Astrocyte (in vitro differentiated cells and primary cell): ENCODE measurements at regions not wholly inside any gene's neighbourhood (a gene's known extent, or its start where the extent isn't known, plus 50 kb on each side); places are given as distances from the start of the nearest gene placed in this dataset.
"Not testable (repeated sequence)": the region's sequence is repeated elsewhere in the genome, so short reads cannot be mapped to it uniquely, and the experiment has no call there.

ENCODE experiments used
- EZH2 ChIP-seq: IDR thresholded peaks from 2 replicates; pipeline ENCODE4 v1.6.1; 2012; ENCODE audit warnings: mild to moderate bottlenecking, low read length, inconsistent platforms; ENCODE audit not compliant: insufficient read depth
- TF ChIP-seq, protein P1 (sequence below): IDR thresholded peaks from 2 replicates; pipeline ENCODE4 v1.5.1; 2011; ENCODE audit warnings: low read depth, mild to moderate bottlenecking, inconsistent platforms, low read length, moderate library complexity; ENCODE audit not compliant: insufficient read depth

DNA sequence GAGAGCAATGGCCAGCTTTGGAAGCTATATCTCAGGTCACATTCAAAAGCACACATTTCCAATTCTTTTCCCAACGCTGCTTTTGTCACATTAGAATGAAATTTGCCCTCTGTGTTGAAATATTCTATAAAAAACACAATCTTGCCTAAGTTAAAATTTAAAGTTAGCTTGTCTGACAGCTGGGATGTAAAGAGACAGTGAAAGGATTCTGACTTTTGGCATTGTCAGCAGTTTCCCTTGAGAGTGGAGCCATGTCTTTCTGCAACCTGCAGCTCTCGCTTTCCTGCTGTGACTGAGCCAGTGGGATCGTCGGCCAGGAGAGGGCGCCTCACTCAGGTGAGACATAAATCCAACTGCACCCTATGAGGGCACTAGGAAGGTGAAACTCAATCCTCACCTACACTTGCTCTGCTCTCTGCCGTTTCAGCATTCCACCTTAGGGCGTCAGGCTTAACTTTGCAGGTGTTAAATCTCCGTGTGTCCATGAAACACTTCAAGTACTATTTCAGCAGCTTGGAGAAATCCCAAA is 537.9 kb downstream of the TUBA3C start:
- TF ChIP-seq, protein P1, sequence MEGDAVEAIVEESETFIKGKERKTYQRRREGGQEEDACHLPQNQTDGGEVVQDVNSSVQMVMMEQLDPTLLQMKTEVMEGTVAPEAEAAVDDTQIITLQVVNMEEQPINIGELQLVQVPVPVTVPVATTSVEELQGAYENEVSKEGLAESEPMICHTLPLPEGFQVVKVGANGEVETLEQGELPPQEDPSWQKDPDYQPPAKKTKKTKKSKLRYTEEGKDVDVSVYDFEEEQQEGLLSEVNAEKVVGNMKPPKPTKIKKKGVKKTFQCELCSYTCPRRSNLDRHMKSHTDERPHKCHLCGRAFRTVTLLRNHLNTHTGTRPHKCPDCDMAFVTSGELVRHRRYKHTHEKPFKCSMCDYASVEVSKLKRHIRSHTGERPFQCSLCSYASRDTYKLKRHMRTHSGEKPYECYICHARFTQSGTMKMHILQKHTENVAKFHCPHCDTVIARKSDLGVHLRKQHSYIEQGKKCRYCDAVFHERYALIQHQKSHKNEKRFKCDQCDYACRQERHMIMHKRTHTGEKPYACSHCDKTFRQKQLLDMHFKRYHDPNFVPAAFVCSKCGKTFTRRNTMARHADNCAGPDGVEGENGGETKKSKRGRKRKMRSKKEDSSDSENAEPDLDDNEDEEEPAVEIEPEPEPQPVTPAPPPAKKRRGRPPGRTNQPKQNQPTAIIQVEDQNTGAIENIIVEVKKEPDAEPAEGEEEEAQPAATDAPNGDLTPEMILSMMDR: not testable (repeated sequence)
- not testable (repeated sequence) for TF ChIP-seq EZH2
